ENCODE measurements at regions not wholly inside any gene's neighbourhood (a gene's known extent, or its start where the extent isn't known, plus 50 kb on each side); places are given as distances from the start of the nearest gene placed in this dataset.
"Not testable (repeated sequence)": the region's sequence is repeated elsewhere in the genome, so short reads cannot be mapped to it uniquely, and the experiment has no call there.

DNA sequence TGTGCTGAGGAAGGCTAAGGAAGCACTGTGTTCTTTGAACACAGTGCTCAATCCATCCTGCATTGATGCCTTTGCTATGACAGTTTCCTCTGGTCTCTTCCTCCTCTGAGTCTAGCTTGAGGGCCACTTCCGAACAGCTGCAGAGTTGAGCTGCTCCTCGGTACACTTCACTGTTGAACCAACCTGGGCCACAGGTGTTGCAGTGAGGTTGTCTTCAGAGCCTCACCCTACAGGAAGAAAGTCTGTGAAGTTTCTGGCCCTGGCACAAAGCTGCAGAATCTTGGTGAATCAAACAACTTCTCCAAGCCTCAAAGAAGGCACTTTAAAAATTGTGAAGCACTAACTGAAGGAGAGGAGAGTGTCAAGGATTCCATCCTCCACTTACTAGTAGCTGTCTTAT is 394.0 kb downstream of the KCNRG start:
- FAIRE-seq (no peak), DNase-seq (ENCODE audit: low spot score) (no peak)

DNA sequence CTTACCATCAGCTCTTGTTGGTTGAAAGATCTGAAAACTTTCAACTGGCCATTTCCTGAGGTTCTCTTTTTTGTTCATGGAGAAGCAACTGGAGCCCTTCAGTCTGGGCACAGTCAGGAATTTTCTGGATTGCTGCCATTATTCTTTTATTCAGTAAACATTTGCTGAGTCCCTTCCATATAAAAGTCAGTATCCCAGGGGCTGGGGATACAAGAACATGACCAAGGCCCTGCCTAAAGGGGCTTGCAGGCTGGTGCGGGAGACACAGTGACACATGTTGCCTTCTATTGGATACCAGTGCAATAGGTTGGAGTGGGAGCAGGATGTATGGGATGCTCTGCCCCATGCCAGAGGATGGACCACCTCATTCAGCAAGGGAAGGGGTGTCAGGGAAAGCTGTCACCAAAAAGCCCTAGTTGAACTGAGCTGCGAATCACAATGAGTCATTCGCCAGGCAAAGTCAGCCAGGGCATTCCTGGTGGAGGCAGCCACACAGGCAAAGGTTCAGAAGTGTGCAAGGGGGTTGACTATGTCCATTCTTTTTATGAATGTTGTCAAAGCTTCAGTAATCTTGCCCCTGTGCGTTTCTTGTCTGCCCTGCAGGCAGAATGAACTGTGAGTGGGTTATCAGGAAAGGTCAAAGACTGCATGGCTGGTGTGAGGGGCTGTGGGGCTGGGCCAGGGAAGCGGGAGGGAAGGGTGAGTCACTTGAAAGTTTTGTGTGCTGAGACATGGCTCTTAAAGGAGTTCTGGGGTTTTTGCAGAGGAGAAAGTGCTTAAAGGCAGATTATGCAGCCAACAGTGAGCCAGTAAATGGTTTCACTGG is 395.9 kb downstream of the KCNRG start:
- FAIRE-seq = no peak
- peak; percentile 78 for DNase-seq (ENCODE audit: low spot score)

DNA sequence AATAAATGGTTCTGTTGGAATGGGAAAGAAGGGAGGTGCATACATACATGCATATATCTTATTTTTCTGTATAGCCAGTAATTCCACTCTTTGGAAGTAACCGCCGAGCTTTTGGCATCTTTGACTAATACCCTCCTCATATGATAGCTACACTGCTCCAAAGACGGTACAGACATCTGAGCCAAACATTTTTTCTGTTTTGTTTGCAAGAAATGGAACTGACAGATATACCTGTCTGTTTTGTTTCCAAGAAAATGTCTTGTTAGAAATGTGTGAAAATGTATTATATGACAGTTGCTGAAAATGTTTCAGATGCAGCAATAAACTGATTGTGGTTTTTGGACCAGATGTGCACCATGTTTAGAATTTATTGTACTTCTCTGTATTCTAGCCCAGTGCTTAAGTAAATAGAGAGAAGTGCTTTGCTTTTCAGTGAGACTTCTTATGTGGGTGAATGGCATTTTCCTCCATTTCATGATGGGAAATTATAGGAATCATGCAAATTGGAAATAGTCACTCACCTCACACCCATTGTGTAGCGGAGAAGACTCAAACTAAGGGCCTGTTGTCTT is 396.9 kb downstream of the KCNRG start:
- FAIRE-seq = no peak
- no peak for DNase-seq (ENCODE audit: low spot score)

- FAIRE-seq = no peak
- no peak for DNase-seq (ENCODE audit: low spot score)
Measured at GRCh38 chr13:50414640-50415039, 399.4 kb downstream of the KCNRG start.

DNA sequence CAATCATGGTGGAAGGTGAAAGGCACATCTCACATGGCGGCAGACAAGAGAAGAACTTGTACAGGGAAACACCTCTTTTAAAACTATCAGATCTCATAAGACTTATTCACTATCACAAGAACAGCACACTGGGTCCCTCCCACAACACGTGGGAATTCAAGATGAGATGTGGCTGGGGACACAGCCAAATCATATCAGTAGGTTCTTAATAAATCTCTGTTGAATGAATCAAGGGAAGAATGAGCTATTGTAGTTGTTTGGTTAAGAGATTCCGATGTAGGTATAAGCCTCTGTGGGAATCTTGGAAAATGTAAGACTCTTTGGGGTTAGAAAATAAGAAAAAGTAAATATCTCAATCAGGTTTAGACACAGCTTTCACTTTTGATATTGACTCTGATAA is 400.2 kb downstream of the KCNRG start:
- FAIRE-seq = no peak
- DNase-seq (ENCODE audit: low spot score) = no peak

DNA sequence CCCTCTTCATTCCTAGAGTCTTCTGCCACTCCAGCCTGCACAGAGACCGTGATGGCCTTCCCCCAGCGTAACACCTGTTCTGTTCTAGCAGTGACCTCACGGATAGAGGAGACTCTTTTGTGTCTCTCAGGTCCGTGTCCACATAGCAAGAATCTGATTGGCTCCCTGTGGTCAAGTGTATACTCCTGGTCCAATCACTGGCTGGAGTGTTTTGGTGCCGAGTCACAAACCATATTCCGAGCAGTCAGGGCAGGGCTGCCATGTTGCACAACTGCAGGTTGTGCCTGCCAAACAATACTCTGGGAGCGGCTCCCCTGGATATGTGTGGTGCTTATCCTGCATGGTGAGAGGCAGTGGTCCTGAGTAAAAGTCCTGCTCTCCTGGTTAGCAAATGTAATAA is 402.4 kb downstream of the KCNRG start:
- no peak for DNase-seq (ENCODE audit: low spot score)
- FAIRE-seq = no peak

- no peak for DNase-seq (ENCODE audit: low spot score)
- FAIRE-seq = no peak
Measured at GRCh38 chr13:50419331-50419865, 404.2 kb downstream of the KCNRG start.

GRCh38 chr13:50419896-50420295 is 404.7 kb downstream of the KCNRG start:
- no peak for FAIRE-seq
- no peak for DNase-seq (ENCODE audit: low spot score)

DNA sequence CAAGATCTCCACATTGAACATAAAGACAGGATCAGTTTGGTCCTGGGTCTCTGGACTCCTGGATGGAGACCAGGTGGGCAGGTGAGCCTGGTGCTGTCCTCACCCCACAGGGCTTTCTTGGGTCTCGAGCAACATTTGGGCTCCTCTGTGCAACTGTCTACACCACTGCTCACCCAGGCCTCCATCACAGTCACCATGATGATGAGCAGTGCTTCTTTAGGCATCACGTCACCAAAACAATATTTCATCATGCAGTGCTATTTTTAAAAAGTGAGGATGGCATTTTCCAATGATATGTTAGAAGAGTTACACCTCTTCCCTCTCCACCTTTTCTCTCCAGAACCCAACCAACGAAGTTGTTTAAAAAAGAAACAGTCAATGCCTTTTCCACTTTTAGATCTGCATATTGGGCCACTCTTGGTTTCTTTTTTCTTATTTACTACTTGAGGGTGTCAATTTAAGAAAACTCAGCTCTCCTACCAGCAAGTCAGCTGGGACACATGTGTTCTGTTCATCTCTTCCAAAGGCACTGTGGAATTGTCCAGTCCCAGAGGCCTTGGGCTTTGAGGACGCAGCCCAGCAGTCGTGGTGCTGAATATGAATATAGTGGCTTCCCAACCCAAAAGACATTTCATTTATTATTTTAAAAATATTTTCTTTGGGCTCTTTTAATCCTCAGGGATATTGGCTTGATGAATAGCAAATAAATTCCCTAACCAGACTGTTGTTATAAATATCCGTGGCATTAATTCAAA is 405.7 kb downstream of the KCNRG start:
- FAIRE-seq (no peak), DNase-seq (ENCODE audit: low spot score) (no peak)

GRCh38 chr13:50421473-50422130 is 406.4 kb downstream of the KCNRG start:
- DNase-seq (ENCODE audit: low spot score) (no peak), FAIRE-seq (no peak)

DNA sequence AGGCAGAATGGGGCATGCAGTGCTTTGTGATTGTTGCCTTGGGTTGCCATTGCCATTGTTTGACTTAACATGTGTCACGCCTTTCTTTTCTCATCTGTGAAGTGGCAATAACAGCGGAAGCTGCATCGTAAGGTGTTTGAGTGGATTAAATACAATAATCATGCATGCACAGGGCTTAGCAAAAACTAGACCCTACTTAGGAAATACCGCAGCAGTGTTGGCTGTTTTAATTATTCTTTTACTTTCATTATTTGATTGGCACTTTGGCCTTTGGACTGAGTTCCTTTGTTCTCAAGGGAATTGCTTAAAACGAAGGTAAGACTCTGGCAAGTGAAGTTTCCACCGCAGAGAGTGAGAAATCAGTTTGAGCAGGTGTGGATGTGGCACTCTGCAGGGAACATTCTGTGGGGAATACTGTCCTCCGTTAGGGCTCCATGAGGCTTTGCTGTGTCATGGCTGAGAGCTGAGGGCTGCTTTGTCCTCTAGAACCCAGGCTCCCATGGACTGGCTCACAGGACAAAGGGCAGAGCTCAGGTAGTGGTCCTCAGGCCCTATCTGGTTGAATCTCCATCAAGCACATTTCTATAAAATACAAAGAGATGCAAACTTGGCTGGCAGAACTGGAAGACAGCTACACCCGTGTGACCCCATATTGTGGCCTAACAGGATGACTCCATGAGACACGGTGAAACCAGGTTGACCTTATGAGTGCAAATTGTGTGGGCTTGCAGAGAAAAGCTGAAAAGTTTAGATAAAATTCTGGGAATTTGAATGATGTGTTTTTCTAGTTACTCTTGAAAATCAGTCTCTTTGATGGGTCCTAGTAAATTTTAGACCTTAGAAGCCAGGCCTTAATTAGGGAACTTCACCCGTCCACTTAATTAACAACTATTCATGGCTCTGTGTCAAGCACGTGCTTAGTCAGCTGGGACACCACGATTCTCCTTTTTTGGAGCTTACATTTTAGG is 407.2 kb downstream of the KCNRG start:
- FAIRE-seq = no peak
- no peak for DNase-seq (ENCODE audit: low spot score)

DNA sequence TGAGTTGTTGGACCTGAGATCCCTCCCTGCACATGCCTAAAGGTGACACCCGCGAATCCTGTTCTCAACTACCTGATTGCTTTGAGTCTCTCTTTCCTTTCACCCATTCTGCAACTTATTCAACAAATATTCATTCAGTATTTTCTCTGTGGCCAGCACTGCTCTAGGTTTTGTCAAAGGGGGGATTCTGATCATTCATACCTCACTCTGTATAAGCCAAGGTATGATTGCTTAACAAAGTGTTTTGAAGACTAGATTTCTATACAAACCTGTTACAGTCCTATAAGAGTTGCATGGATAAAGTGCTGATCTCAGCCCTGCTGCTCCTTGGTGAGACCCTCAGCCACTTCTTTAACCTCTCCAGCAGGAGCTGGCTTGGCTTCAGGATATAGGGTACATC is 409.7 kb downstream of the KCNRG start:
- DNase-seq (ENCODE audit: low spot score) (no peak), FAIRE-seq (no peak)

- FAIRE-seq (no peak), DNase-seq (ENCODE audit: low spot score) (no peak)
Measured at GRCh38 chr13:50425772-50426171, 410.5 kb downstream of the KCNRG start.

- FAIRE-seq (no peak), DNase-seq (ENCODE audit: low spot score) (no peak)
Measured at GRCh38 chr13:50426927-50427326, 411.7 kb downstream of the KCNRG start.

DNA sequence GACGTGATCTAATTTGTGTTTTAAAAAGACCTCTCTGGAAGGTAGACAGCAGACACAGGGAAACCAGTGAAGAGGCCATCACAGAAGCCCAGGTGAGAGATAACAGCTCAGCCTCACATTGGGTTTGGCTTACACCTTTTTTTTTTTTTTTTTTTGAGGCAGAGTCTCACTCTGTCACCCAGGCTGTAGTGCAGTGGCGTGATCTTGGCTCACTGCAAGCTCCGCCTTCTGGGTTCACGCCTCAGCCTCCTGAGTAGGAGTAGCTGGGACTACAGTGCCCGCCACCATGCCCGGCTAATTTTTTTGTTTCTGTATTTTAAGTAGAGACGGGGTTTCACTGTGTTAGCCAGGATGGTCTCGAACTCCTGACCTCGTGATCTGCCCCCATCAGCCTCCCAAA is 412.3 kb downstream of the KCNRG start:
- not testable (repeated sequence) for DNase-seq (ENCODE audit: low spot score); FAIRE-seq

DNA sequence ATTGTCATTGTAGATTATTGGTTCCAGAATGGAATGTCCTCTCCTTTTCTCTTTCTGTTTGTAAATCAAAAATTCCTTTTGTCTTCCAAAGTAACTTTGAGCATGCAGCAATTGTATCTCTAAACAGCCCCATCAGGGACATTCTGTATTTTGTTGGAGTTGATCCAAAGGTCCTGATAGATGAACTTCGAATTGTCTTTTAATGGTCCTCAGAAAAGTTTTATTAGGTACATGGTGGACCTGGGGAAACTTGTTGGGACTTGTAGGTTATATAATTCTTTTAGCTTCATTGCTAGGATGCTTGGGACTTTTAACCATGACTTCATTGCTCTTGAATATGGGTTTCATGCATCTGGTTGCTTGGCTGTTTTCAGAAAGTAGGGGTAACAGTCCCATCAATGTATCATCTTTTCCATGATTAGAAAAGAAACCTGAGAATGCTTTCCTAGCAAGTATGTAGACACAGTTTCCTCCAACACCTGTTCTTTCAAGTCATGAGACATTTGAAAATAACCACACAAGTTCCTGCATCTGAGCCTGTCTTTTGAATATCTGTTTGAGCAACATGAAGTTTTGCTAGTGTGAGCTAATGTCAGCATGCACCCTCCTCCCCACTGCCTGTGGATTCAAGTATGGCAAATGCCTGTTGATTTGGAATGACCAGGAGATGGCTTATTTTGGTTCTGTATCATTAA is 413.1 kb downstream of the KCNRG start:
- FAIRE-seq = no peak
- DNase-seq (ENCODE audit: low spot score) = no peak

- FAIRE-seq (no peak), DNase-seq (ENCODE audit: low spot score) (no peak)
Measured at GRCh38 chr13:50435011-50435410, 408.5 kb downstream of the DLEU7 start.

DNA sequence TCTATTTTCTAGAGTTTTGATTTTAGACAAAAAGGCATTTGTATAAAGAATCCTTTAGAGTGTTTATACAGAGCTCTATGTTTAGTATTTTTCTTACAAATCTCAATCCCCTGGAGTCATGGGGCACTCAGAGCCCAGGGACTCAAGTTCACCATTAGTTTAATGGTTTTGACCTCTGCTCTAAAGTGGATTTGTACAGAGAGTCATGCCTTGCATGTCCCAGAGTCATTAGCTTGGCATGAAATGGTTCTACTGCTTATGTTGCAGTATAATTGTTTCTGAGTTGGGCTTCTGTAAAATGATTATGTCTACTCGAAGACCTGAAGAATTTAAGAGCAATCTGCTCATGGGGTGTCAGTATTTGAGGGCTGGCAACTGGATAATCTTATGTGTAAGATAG is 406.2 kb downstream of the DLEU7 start:
- FAIRE-seq (no peak), DNase-seq (ENCODE audit: low spot score) (no peak)

- no peak for FAIRE-seq
- no peak for DNase-seq (ENCODE audit: low spot score)
Measured at GRCh38 chr13:50438351-50438750, 405.1 kb downstream of the DLEU7 start.

DNA sequence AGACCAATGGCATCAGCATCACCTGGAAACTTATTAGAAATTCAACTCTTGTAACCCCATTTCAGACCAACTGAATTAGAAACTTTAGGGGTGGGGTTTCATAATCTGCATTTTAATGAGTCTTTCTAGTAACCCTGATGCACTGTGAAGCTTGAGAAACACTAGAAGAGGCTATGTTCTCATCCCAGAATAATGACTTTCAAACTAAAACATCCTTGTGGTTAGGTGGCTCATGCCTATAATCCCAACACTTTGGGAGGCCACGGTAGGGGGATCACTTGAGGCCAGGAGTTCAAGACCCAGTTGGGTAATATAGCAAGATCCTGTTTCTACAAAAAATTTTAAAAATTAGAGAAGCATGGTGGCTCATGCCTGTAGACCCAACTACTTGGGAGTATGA is 402.4 kb downstream of the DLEU7 start:
- DNase-seq (ENCODE audit: low spot score) (no peak), FAIRE-seq (no peak)
